Ovary (tissue), 3 donors: ENCODE measurements at regions not wholly inside any gene's neighbourhood (a gene's known extent, or its start where the extent isn't known, plus 50 kb on each side); places are given as distances from the start of the nearest gene placed in this dataset.

Experiments
- CTCF ChIP-seq, 3 donors: fragments of 450-650 bp in 2 of 3; fragments of 200-600 bp in 1 of 3; IDR thresholded peaks; one replicate each; pipeline versions ENCODE4 v1.5.1 to v1.8.0; 2016 to 2022; ENCODE audit warnings: antibody characterized with exemption in 3 of 3, mild to moderate bottlenecking in 1 of 3
- POLR2A ChIP-seq: fragments of 450-650 bp; IDR thresholded peaks from one replicate; pipeline ENCODE4 v1.6.1; 2017; ENCODE audit warnings: antibody characterized with exemption, mild to moderate bottlenecking, moderate library complexity
- donor health status: DM: no; HTN: no; CAD: no.

- TF ChIP-seq CTCF (IDR thresholded peaks at IDR 0.05) (no peak), POLR2A (no peak)
Measured at GRCh38 chr10:31731711-31732110, 196.9 kb downstream of the ARHGAP12 start.
